Glutamatergic neuron (in vitro differentiated cells): ENCODE measurements at regions not wholly inside any gene's neighbourhood (a gene's known extent, or its start where the extent isn't known, plus 50 kb on each side); places are given as distances from the start of the nearest gene placed in this dataset.
"Not testable (repeated sequence)": the region's sequence is repeated elsewhere in the genome, so short reads cannot be mapped to it uniquely, and the experiment has no call there.

Source experiments
- DNase-seq: peaks from one replicate; pipeline ENCODE4 v3.0.0; 2022
- H3K27ac Mint-ChIP-seq: one replicate; pipeline ENCODE4 v1.8.0; 2020; ENCODE audit warnings: mild to moderate bottlenecking, mixed read lengths, inconsistent platforms; ENCODE audit not compliant: unreplicated experiment
- H3K27me3 Mint-ChIP-seq: one replicate; pipeline ENCODE4 v1.8.0; 2020; ENCODE audit warnings: mild to moderate bottlenecking, moderate library complexity, mixed read lengths, inconsistent platforms; ENCODE audit not compliant: unreplicated experiment
- H3K36me3 Mint-ChIP-seq: one replicate; pipeline ENCODE4 v1.8.0; 2020; ENCODE audit warnings: mild to moderate bottlenecking, mixed read lengths, inconsistent platforms; ENCODE audit not compliant: unreplicated experiment
- H3K4me1 Mint-ChIP-seq: one replicate; pipeline ENCODE4 v1.8.0; 2020; ENCODE audit warnings: mild to moderate bottlenecking, low read depth, mixed read lengths, inconsistent platforms; ENCODE audit not compliant: unreplicated experiment
- H3K4me3 Mint-ChIP-seq: one replicate; pipeline ENCODE4 v1.8.0; 2020; ENCODE audit warnings: mild to moderate bottlenecking, mixed read lengths, inconsistent platforms; ENCODE audit not compliant: unreplicated experiment
- H3K9me3 Mint-ChIP-seq: one replicate; pipeline ENCODE4 v1.8.0; 2020; ENCODE audit warnings: mild to moderate bottlenecking, moderate library complexity, mixed read lengths, inconsistent platforms; ENCODE audit not compliant: unreplicated experiment
- TF ChIP-seq, protein P1 (sequence below): fragments of 200-600 bp; sonication (generic); IDR thresholded peaks from one replicate; pipeline ENCODE4 v1.5.0; 2021; ENCODE audit not compliant: partially characterized antibody, unreplicated experiment

DNA sequence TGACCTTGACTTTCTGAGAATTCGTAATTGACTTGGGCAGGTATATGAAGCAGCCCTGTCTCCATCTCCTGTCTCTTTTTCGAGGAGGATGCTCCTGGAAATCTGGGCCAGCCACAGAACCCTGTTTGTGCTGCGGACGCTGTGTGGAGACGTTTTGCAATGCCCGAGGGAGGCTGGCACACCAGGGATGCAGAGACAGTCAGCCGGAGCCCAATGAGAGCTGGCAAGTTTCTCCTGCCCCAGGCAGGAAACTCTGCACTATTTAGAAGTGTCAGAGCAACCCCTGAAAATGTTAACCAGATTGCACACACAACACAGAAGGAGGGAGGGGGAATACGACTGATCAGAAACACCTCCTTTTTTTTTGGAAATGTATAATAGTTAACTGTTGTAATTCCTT lies 103.2 kb upstream of the DYRK2 start:
- no peak overlapping the region for H3K4me3 Mint-ChIP-seq
- no peaks in the 10 kb centered on the region for H3K36me3 Mint-ChIP-seq
- no peak overlapping the region for H3K27ac Mint-ChIP-seq
- no peak for DNase-seq
- H3K4me1 Mint-ChIP-seq = no peaks in the 10 kb centered on the region
- H3K9me3 Mint-ChIP-seq = no peaks in the 10 kb centered on the region
- TF ChIP-seq, protein P1, sequence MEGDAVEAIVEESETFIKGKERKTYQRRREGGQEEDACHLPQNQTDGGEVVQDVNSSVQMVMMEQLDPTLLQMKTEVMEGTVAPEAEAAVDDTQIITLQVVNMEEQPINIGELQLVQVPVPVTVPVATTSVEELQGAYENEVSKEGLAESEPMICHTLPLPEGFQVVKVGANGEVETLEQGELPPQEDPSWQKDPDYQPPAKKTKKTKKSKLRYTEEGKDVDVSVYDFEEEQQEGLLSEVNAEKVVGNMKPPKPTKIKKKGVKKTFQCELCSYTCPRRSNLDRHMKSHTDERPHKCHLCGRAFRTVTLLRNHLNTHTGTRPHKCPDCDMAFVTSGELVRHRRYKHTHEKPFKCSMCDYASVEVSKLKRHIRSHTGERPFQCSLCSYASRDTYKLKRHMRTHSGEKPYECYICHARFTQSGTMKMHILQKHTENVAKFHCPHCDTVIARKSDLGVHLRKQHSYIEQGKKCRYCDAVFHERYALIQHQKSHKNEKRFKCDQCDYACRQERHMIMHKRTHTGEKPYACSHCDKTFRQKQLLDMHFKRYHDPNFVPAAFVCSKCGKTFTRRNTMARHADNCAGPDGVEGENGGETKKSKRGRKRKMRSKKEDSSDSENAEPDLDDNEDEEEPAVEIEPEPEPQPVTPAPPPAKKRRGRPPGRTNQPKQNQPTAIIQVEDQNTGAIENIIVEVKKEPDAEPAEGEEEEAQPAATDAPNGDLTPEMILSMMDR = no peak
- no peaks in the 10 kb centered on the region for H3K27me3 Mint-ChIP-seq

DNA sequence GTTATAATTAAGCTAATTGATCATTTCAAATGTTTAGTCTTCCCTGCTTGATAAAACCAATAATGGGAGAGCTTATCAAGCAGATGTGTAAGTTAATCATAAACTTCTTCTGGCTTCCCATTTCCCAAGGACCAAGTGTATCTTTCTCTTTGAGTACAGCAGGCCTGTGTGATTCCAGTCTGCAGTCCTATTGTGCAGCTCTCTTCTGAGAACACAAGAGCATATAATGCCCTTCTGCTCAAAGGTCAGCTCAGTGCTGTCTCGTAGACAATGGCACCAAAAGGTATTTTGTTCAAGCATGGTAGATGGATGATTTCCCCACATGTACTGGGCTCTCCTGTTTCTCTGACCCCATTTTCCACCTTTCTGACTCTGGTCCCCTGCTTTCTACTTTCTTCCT lies 101.8 kb upstream of the DYRK2 start:
- Mint-ChIP-seq H3K36me3 (no peaks in the 10 kb centered on the region), H3K4me1 (no peaks in the 10 kb centered on the region), H3K27ac (no peak overlapping the region), H3K9me3 (peaks cover 1% of the 10 kb centered on the region), H3K27me3 (no peaks in the 10 kb centered on the region), H3K4me3 (no peak overlapping the region)
- DNase-seq = no peak
- TF ChIP-seq, protein P1 = no peak

DNA sequence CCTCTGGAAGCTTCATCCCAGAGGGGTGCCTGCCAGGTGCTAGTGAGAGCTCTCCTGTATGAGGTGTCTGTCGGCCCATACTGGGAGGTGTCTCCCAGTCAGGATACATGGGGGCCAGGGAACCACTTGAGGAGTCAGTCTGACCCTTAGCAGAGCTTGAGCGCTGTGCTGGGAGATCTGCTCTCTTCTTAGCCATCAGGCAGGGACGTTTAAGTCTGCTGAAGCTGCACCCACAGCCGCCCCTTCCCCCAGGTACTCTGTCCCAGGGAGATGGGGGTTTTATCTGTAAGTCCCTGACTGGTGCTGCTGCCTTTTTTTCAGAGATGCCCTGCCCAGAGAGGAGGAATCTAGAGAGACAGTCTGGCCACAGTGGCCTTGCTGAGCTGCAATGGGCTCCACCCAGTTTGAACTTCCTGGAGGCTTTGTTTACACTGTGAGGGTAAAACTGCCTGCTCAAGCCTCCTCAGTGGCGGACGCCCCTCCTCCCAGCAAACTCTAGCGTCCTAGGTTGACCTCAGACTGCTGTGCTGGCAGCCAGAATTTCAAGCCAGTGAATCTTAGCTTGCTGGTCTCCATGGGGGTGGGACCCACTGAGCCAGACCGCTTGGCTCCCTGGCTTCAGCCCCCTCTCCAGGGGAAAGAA lies 93.3 kb upstream of the DYRK2 start:
- H3K4me3 Mint-ChIP-seq, H3K27me3 Mint-ChIP-seq, H3K36me3 Mint-ChIP-seq, H3K27ac Mint-ChIP-seq, DNase-seq, H3K4me1 Mint-ChIP-seq, H3K9me3 Mint-ChIP-seq: not testable (repeated sequence)

DNA sequence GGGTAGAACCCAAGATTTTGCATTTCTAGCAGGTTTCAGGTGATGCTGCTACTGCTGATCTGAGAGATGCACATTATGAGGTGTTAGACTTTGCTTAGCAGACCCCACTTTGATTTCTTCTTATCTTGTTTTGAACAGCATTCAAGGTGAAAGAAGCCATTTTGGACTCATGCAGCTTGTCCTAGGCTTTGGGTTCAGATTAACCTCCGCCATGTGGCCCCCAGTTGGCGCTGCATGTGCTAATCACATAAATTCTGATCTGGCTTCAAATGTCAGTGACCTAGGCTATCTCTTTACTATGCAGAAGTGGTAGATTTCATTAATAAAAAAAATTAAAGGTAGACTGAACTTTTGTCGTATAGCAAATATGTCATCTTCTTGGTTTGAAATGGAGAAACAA lies 89.8 kb upstream of the DYRK2 start:
- no peak for DNase-seq
- TF ChIP-seq, protein P1 = no peak
- no peaks in the 10 kb centered on the region for H3K9me3 Mint-ChIP-seq
- no peaks in the 10 kb centered on the region for H3K4me1 Mint-ChIP-seq
- H3K36me3 Mint-ChIP-seq = no peaks in the 10 kb centered on the region
- H3K27me3 Mint-ChIP-seq = no peaks in the 10 kb centered on the region
- no peak overlapping the region for H3K27ac Mint-ChIP-seq
- no peak overlapping the region for H3K4me3 Mint-ChIP-seq

DNA sequence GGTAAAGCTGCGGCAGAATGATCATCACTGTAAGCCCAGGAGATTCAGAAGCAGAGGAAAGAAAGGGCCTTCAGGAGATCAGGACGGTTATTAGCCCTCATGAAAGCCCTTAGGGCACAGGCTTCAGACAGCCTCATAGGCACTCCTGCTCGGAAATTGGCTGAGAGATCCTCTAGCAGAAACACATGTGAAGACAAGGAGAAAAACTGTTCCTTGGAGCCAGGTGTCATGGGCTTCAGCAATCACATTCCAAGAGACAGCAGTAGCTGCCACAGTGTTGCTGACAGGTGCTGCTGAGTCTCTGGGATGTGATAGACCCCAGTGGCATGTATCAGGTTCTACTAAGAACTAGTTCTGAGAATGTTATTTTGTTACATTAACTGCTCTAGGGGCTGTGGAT lies 88.8 kb upstream of the DYRK2 start:
- no peak for DNase-seq
- no peaks in the 10 kb centered on the region for H3K9me3 Mint-ChIP-seq

More for the DNA sequence above, 88.8 kb upstream of the DYRK2 start:
- TF ChIP-seq, protein P1 = no peak
- no peak overlapping the region for H3K4me3 Mint-ChIP-seq
- H3K27me3 Mint-ChIP-seq = no peaks in the 10 kb centered on the region
- H3K27ac Mint-ChIP-seq = no peak overlapping the region
- no peaks in the 10 kb centered on the region for H3K36me3 Mint-ChIP-seq
- no peaks in the 10 kb centered on the region for H3K4me1 Mint-ChIP-seq
